Stomach (tissue), 8 donors: ENCODE measurements at regions not wholly inside any gene's neighbourhood (a gene's known extent, or its start where the extent isn't known, plus 50 kb on each side); places are given as distances from the start of the nearest gene placed in this dataset.

Experiments
- DNase-seq, 2 donors: peaks; one replicate each; pipeline versions ENCODE4 v3.0.0 to v3.0.0-alpha.2; 2013 to 2019
- H3K27ac ChIP-seq, 5 donors: fragments of 200-600 bp in 4 of 5; sonication (generic) in 4 of 5; one replicate each; pipeline ENCODE4 v1.5.1; 2013 to 2019; ENCODE audit warnings: mild to moderate bottlenecking in 1 of 5, moderate library complexity in 1 of 5
- H3K27me3 ChIP-seq, 3 donors: fragments of 200-600 bp; sonication (generic); one replicate each; pipeline ENCODE4 v1.5.1; 2017 to 2019; ENCODE audit warnings: mixed run types in 1 of 3
- H3K36me3 ChIP-seq, 4 donors: fragments of 200-600 bp; sonication (generic); 1 replicate in 3 of 4; 2 replicates in 1 of 4; pipeline ENCODE4 v1.5.1; 2016 to 2019
- H3K4me1 ChIP-seq, 4 donors: fragments of 200-600 bp; sonication (generic); one replicate each; pipeline ENCODE4 v1.5.1; 2016 to 2019
- H3K4me3 ChIP-seq, 4 donors: fragments of 200-600 bp; sonication (generic) in 3 of 4; one replicate each; pipeline ENCODE4 v1.5.1; 2016 to 2019; ENCODE audit warnings: mild to moderate bottlenecking in 1 of 4
- H3K9me3 ChIP-seq, 4 donors: fragments of 200-600 bp; sonication (generic); one replicate each; pipeline ENCODE4 v1.5.1; 2016 to 2019
- CTCF ChIP-seq, 7 experiments: fragments of 450-650 bp in 4 of 7; fragments of 200-600 bp in 3 of 7; sonication (generic) in 3 of 7; IDR thresholded peaks; one replicate each; pipeline ENCODE4 v1.5.1; 2016 to 2019; ENCODE audit warnings: antibody characterized with exemption in 7 of 7, control low read depth in 2 of 7, mild to moderate bottlenecking in 1 of 7
- EP300 ChIP-seq: sonication (generic); formaldehyde crosslinking; IDR thresholded peaks from one replicate; pipeline ENCODE4 v1.6.1; 2017; ENCODE audit warnings: antibody characterized with exemption
- POLR2A ChIP-seq, 4 donors: fragments of 450-650 bp; IDR thresholded peaks; one replicate each; pipeline ENCODE4 v1.6.1; 2016; ENCODE audit warnings: antibody characterized with exemption in 4 of 4, control low read depth in 2 of 4, mild to moderate bottlenecking in 1 of 4, moderate library complexity in 1 of 4
- POLR2AphosphoS5 ChIP-seq, 3 donors: sonication (generic); formaldehyde crosslinking; IDR thresholded peaks; one replicate each; pipeline ENCODE4 v1.6.1; 2016; ENCODE audit warnings: antibody characterized with exemption in 3 of 3
- WGBS, 5 donors: extraction: QIAGEN DNeasy Blood & Tissue Kit in 3 of 5; methylation state at CpG; one replicate each; pipeline versions ENCODE4 v1.1.5 to v1.1.7; 2013 to 2018; 5-methylcytosine and 5-hydroxymethylcytosine counted together
- intact Hi-C: fragments of 100-400 bp; cut with DNase I; formaldehyde crosslinking; loops from one replicate; pipeline ENCODE4 v1.15.1; 2023; ENCODE audit warnings: low total_unique reads
- donor health status: healthy with polysubstance abuse.
- donor health status: Bipolar disorder and iron deficiency.
- donor health status: healthy.

DNA sequence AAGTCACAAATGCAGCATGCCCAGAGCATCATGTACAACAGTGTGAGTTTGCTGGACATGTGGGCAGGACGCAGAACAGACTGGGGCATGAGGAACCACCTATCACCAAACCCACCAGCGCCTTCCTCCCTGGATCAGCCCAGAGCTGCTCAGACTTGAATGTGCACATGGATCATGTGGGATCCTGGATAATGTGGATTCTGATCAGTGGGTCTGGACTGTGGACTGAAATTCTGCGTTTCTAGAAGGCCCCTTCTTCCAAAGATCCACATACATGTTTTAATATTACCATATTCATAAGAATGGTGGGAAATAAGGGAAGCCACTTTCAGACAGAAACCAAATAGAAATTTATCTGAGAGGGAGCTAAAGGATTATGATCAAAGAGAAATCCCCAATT lies 85.6 kb upstream of the VPREB1 start:
- intact Hi-C loops: no loop called here
- TF ChIP-seq POLR2AphosphoS5 (IDR thresholded peaks at IDR 0.05) (no peak), POLR2A (IDR thresholded peaks at IDR 0.05) (no peak), CTCF (IDR thresholded peaks at IDR 0.05) (no peak), EP300 (no peak)
- 20 to 46% (median 27%) methylated on average over 2 to 3 of the region's 3 CpGs for WGBS, 5 donors
- Histone ChIP-seq H3K27me3 (peaks cover 0 to 21% (median 0%) of the 10 kb centered on the region in 3 donors), H3K36me3 (no peaks in the 10 kb centered on the region), H3K27ac (no peak overlapping the region), H3K4me3 (no peak overlapping the region), H3K4me1 (peaks cover 0 to 3% (median 0%) of the 10 kb centered on the region in 4 donors), H3K9me3 (no peaks in the 10 kb centered on the region)
- no peak for DNase-seq

- TF ChIP-seq CTCF (IDR thresholded peaks at IDR 0.05): no peak
- no peak for TF ChIP-seq EP300
- no peak for TF ChIP-seq POLR2A (IDR thresholded peaks at IDR 0.05)
- TF ChIP-seq POLR2AphosphoS5 (IDR thresholded peaks at IDR 0.05): no peak
- Histone ChIP-seq H3K4me3 (no peak overlapping the region), H3K4me1 (peaks cover 0 to 3% (median 0%) of the 10 kb centered on the region in 4 donors), H3K27ac (no peak overlapping the region), H3K27me3 (peaks cover 0 to 15% (median 0%) of the 10 kb centered on the region in 3 donors), H3K36me3 (no peaks in the 10 kb centered on the region), H3K9me3 (no peaks in the 10 kb centered on the region)
- DNase-seq: no peak
- intact Hi-C loops: no loop called here
- WGBS, 5 donors: 28 to 65% (median 51%) methylated on average over 4 of the region's 4 CpGs
Measured at GRCh38 chr22:22158207-22158816, 86.3 kb upstream of the VPREB1 start.

DNA sequence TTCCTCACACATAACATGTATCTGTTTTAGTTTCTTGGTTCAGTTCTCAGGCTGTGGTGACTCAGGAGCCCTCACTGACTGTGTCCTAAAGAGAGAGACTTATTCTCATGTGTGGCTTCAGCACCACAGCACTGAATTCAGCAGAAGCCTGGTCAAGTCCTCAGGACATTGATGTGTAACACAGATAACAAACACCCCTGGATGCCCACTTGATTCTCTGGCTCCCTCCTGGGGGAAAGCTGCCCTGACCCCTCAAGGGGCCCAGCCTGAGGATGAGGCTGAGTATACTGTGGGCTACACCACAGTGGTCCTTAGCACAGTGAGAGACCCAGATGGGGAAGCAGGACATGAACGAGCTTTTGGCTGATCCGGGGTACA lies 87.2 kb upstream of the VPREB1 start:
- intact Hi-C loops: no loop called here
- 85 to 93% (median 89%) methylated on average over 2 of the region's 2 CpGs for WGBS, 5 donors
- H3K27me3 ChIP-seq: peaks cover 0 to 16% (median 0%) of the 10 kb centered on the region in 3 donors
- no peak for DNase-seq
- TF ChIP-seq POLR2AphosphoS5 (IDR thresholded peaks at IDR 0.05) (no peak), EP300 (no peak)
- no peak overlapping the region for H3K27ac ChIP-seq
- H3K4me3 ChIP-seq: no peak overlapping the region
- H3K9me3 ChIP-seq: no peaks in the 10 kb centered on the region
- no peaks in the 10 kb centered on the region for H3K36me3 ChIP-seq
- peaks cover 0 to 3% (median 0%) of the 10 kb centered on the region in 4 donors for H3K4me1 ChIP-seq

DNA sequence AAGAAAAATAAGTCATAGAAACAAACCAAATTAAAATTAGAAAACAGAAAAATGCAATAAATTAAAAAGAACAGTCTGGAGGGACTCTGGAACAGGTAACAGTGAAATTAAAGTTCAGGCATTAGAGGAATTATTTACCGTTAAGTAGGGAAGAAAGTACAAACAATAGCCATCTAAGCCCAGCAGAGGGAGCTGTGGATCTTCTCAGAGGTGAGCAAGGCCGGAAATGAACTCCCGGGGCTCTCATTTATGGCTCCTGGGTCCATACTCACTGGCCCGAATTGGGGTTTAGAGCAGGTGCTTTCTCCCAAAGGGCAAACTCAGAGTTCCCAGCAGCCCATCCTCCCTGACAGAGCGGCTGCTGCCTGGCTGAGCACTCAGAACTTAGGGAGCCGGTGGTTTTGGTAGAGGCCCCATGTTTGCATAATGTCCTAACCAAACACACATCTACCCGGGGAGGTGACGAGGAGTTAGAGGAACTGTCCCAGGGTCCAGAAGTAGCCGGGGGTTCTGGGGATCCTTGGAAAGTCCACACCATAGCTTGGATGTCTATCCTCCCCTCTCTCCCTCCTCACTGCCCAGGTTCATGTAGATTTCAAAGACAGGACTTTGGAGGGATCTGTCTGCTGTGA lies 87.8 kb upstream of the VPREB1 start:
- Histone ChIP-seq H3K27me3 (peaks cover 0 to 15% (median 0%) of the 10 kb centered on the region in 3 donors), H3K27ac (no peak overlapping the region), H3K36me3 (no peaks in the 10 kb centered on the region), H3K4me1 (peaks cover 0 to 3% (median 0%) of the 10 kb centered on the region in 4 donors), H3K9me3 (no peaks in the 10 kb centered on the region), H3K4me3 (no peak overlapping the region)
- WGBS, 5 donors: 16 to 26% (median 22%) methylated on average over 8 to 9 of the region's 9 CpGs
- TF ChIP-seq POLR2A (IDR thresholded peaks at IDR 0.05) (no peak), CTCF (IDR thresholded peaks at IDR 0.05) (peak in 4 of 7 experiments; percentile 30 to 61 (median 46))
- peak; percentile 61 to 88 for DNase-seq
- intact Hi-C loops: no loop called here

- DNase-seq: no peak
- 25 to 52% (median 34%) methylated on average over 2 of the region's 2 CpGs for WGBS, 5 donors
- H3K4me3 ChIP-seq: no peak overlapping the region
- H3K36me3 ChIP-seq: no peaks in the 10 kb centered on the region
- H3K4me1 ChIP-seq: peaks cover 0 to 3% (median 0%) of the 10 kb centered on the region in 4 donors
- H3K27me3 ChIP-seq: peaks cover 0 to 18% (median 0%) of the 10 kb centered on the region in 3 donors
- no peak for TF ChIP-seq EP300
- no peak for TF ChIP-seq POLR2AphosphoS5 (IDR thresholded peaks at IDR 0.05)
- no peak for TF ChIP-seq CTCF (IDR thresholded peaks at IDR 0.05)
- TF ChIP-seq POLR2A (IDR thresholded peaks at IDR 0.05): no peak
- H3K27ac ChIP-seq: no peak overlapping the region
- intact Hi-C loops: no loop called here
- H3K9me3 ChIP-seq: no peaks in the 10 kb centered on the region
Measured at GRCh38 chr22:22156348-22156715, 88.3 kb upstream of the VPREB1 start.
